ENCODE measurements at regions not wholly inside any gene's neighbourhood (a gene's known extent, or its start where the extent isn't known, plus 50 kb on each side); places are given as distances from the start of the nearest gene placed in this dataset.

GRCh38 chr1:79633456-79633855, 626.9 kb upstream of the ADGRL4 start:
- Histone ChIP-seq H3K4me3 (no peak overlapping the region), H3K4me1 (no peaks in the 10 kb centered on the region), H3K36me3 (no peaks in the 10 kb centered on the region), H3K9me3 (no peaks in the 10 kb centered on the region), H3K27ac (no peak overlapping the region), H3K27me3 (no peaks in the 10 kb centered on the region)
- DNase-seq: no peak
- intact Hi-C loops (cut with DNase I; ENCODE audit: low total_unique reads): no loop called here
- TF ChIP-seq CTCF (IDR thresholded peaks at IDR 0.05): no peak

- Histone ChIP-seq H3K27ac (no peak overlapping the region), H3K4me3 (no peak overlapping the region), H3K9me3 (no peaks in the 10 kb centered on the region), H3K27me3 (no peaks in the 10 kb centered on the region), H3K36me3 (no peaks in the 10 kb centered on the region), H3K4me1 (no peaks in the 10 kb centered on the region)
- intact Hi-C loops (cut with DNase I; ENCODE audit: low total_unique reads): no loop called here
- DNase-seq: no peak
- TF ChIP-seq CTCF (IDR thresholded peaks at IDR 0.05): no peak
Measured at GRCh38 chr1:79629414-79629813, 622.9 kb upstream of the ADGRL4 start.

- Histone ChIP-seq H3K27me3 (no peaks in the 10 kb centered on the region), H3K9me3 (no peaks in the 10 kb centered on the region), H3K4me3 (no peak overlapping the region), H3K36me3 (no peaks in the 10 kb centered on the region), H3K27ac (no peak overlapping the region), H3K4me1 (no peaks in the 10 kb centered on the region)
- no peak for DNase-seq
- TF ChIP-seq CTCF (IDR thresholded peaks at IDR 0.05): no peak
- intact Hi-C loops (cut with DNase I; ENCODE audit: low total_unique reads): no loop called here
Measured at GRCh38 chr1:79617777-79618176, 611.2 kb upstream of the ADGRL4 start.

- no peaks in the 10 kb centered on the region for H3K9me3 ChIP-seq
- H3K4me1 ChIP-seq: no peaks in the 10 kb centered on the region
- no peak for DNase-seq
- no peaks in the 10 kb centered on the region for H3K36me3 ChIP-seq
- H3K27me3 ChIP-seq: no peaks in the 10 kb centered on the region
- H3K27ac ChIP-seq: no peak overlapping the region
- TF ChIP-seq CTCF (IDR thresholded peaks at IDR 0.05): no peak
- H3K4me3 ChIP-seq: no peak overlapping the region
- intact Hi-C loops (cut with DNase I; ENCODE audit: low total_unique reads): no loop called here
Measured at GRCh38 chr1:79614762-79615161, 608.2 kb upstream of the ADGRL4 start.

GRCh38 chr1:79614106-79614505, 607.6 kb upstream of the ADGRL4 start:
- Histone ChIP-seq H3K36me3 (no peaks in the 10 kb centered on the region), H3K4me1 (no peaks in the 10 kb centered on the region), H3K9me3 (no peaks in the 10 kb centered on the region), H3K27me3 (no peaks in the 10 kb centered on the region), H3K4me3 (no peak overlapping the region), H3K27ac (no peak overlapping the region)
- intact Hi-C loops (cut with DNase I; ENCODE audit: low total_unique reads): no loop called here
- no peak for TF ChIP-seq CTCF (IDR thresholded peaks at IDR 0.05)
- no peak for DNase-seq

GRCh38 chr1:79613046-79613445, 606.5 kb upstream of the ADGRL4 start:
- Histone ChIP-seq H3K4me3 (no peak overlapping the region), H3K27me3 (no peaks in the 10 kb centered on the region), H3K9me3 (no peaks in the 10 kb centered on the region), H3K27ac (no peak overlapping the region), H3K36me3 (no peaks in the 10 kb centered on the region), H3K4me1 (no peaks in the 10 kb centered on the region)
- no peak for DNase-seq
- TF ChIP-seq CTCF (IDR thresholded peaks at IDR 0.05): no peak
- intact Hi-C loops (cut with DNase I; ENCODE audit: low total_unique reads): no loop called here

Data from tibial artery (tissue), 4 donors.